COLO668 (cell line): ENCODE measurements at regions not wholly inside any gene's neighbourhood (a gene's known extent, or its start where the extent isn't known, plus 50 kb on each side); places are given as distances from the start of the nearest gene placed in this dataset.
"Not testable (repeated sequence)": the region's sequence is repeated elsewhere in the genome, so short reads cannot be mapped to it uniquely, and the experiment has no call there.

Experiments
- DNase-seq: peaks from one replicate; lab custom pipeline; 2025; ENCODE audit not compliant: unreplicated experiment; lab: John Stamatoyannopoulos, UW

DNA sequence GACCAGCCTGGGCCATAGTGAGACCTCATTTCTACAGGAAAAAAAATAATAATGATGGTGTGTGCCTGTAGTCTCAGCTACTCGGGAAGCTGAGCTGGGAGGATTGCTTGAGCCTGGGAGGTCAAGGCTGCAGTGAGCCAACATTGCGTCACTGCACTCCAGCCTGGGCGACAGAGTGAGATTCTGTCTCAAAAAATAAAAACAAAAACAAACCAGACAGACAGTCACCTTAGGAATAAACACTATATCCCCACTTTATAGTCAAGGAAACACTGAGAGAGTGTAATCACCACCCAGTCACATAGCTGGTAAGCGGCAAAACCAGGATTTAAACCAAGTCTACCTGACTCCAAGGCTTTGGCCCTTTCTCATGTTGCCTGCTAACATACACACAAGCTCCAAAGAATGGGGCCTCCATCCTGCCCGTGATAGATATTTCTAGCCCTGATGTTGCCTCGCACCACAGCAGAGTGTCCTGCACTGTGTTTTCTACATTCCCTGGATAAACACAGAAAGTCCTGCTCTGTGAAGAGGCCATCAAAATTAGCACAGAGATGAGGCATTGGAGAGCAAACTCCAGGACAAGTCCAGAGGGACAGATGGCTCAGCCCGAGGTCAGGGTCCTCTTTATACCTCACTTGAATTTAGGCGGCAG is 66.1 kb upstream of the SMURF2 start:
- no peak for DNase-seq

DNA sequence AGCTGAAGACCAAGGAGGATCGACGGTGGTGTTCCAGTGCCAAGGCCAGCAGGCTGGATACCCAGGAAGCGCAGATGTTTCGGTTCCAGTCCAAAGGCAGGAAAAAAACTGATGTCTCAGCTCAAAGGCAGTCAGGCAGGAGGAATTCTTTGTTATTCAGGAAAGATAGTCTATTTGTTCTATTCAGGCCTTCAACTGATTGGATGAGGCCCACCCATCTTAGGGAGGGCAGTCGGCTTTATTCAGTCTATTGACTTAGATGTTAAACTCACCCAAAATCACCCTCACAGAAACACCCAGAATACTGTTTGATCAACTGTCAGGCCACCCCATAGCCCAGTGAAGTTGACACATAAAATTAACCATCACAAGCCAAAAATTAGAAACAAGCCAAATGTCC is 63.9 kb upstream of the SMURF2 start:
- not testable (repeated sequence) for DNase-seq

DNA sequence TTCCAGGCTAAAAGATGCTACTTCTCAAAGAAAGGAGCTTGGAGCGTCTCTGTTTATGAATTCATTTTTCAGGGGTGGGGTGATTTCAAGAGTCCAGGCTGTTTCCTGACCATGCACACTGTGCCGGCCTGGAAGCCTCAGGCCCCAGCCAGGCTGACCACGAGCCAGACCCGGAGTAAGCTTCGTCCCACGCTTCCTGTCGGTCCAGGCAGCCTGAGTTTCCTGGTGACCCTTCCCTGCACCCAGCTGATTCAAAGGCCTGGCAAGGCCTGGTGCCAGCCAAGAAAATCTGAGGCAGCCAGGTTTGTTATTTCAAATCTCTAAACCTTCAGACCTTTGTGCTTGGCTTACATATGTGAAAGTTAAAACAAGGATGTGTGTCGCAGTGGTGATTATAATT is 62.1 kb upstream of the SMURF2 start:
- DNase-seq, result not testable (repeated sequence)

DNA sequence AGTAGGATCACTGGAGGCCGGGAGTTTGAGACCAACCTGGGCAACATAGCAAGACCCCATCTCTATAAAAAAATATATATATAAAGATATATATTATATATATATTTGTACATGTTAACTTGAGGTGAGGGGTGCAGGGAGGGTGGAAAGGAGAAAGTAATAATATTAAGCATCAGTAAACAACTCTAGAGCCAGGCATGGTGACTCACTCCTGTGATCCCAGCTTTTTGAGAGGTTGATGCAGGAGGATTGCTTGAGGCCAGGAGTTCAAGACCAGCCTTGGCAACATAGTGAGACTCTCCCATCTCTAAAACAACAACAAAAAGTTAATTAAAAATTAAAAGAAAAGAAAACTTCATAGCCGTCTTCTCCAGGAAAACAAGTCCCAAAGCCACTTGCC is 61.7 kb upstream of the SMURF2 start:
- no peak for DNase-seq

DNA sequence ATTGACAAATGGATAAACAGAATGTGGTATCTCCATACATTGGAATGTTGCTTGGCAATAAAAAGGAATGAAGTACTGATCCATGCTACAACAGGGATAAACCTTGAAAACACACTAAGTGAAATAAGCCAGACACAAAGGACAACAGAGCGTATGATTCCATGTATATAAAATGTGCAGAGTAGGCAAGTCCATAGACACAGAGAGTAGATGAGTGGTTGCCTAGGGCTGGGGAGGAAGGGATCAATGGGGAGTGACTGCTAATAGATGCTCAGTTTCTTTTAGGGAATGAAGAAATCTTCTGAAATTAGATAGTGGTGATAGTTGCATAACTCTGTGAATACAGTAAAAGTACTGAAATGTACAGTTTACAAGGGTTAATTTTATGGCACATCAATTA is 59.4 kb upstream of the SMURF2 start:
- not testable (repeated sequence) for DNase-seq

DNA sequence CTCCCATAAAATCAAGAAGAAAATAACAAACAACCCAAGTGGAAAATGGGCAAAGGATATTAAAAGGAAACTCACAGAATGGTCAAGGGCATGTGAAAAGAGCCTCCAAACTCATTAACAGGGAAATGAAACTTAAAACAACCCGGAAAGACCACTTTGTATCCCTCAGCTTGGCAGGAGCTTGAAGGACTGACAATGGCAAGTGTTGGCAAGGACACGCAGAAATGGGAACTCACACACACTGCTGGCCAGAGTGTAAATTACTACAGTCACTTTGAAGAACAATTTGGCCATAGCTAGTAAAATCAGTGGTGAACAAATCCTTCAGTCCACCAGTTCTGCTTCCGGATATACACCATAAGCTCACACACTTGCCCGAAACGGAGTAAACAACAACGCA is 58.1 kb upstream of the SMURF2 start:
- DNase-seq, result not testable (repeated sequence)

DNA sequence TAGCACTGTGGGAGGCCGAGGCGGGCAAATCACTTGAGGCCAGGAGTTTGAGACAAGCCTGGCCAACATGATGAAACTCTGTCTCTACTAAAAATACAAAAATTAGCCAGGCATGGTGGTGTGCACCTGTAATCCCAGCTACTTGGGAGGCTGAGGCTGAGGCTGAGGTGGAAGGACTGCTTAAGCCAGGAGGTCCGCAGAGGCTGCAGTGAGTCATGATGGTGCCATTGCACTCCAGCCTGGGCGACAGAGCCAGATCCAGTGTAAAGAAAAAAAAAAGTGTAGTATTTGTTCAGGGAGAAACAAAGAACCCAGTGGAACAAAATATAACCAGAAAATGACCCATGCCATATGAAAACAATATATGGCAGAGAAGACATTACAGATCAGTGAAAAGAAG is 57.4 kb upstream of the SMURF2 start:
- DNase-seq, result not testable (repeated sequence)

DNA sequence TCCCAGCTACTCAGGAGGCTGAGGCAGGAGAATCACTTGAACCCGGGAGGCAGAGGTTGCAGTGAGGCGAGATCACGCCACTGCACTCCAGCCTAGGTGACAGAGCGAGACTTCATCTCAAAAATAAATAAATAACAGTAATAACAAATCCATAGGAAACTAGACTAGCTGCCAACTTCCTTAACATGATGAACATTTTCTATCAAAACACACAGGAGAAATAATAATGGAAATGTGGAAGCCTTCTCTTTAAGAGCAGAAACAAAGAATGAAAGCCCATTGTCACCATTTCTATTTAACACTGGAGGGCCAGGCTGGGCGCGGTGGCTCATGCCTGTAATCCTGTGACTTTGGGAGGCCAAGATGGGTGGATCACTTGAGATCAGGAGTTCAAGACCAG is 56.7 kb upstream of the SMURF2 start:
- DNase-seq, result not testable (repeated sequence)

DNA sequence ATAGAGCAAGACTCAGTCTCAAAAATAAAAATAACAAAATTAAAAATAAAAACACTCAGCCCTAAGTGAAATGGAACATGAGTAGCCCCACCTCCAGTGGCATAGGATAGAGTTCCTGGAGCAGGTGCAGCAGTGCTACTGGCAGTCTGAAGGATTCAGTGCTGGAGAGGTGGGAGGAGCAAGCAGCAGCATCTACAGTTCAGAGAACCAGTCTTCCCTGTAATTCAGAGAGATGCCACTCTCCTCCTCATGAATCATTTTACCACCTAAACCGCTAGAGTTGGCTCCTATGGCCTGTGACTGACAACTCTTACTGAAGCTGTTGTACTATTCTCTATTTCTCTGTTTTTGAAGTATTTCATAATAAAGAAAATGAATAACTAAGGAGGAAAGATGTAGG is 56.0 kb upstream of the SMURF2 start:
- DNase-seq, result no peak

DNA sequence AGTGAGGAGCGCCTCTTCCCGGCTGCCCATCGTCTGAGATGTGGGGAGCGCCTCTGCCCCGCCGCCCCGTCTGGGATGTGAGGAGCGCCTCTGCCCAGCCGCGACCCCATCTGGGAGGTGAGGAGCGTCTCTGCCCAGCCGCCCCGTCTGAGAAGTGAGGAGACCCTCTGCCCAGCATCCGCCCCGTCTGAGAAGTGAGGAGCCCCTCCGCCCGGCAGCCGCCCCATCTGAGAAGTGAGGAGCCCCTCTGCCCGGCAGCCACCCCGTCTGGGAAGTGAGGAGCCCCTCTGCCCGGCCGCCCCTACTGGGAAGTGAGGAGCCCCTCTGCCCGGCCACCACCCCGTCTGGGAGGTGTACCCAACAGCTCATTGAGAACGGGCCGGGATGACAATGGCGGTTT is 54.4 kb upstream of the SMURF2 start:
- not testable (repeated sequence) for DNase-seq

DNA sequence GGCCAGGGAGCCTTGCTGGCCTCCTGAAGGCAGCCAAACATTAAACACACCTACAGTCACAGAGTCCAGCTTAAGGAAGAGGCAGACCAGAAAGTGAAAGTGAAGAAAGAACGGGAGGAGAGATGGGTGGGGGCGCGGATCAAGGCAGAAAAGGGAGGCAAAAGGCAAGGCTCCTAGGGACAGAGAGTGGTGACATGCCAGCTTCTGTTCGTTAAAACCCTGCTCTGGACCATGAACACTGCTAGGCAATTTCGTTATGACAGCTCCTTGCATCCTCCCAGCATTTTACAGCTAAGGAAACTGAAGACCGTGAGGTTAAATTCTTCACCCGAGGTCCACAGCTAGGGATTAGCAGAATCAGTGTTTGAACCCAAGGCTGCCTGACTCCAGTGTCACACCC is 51.7 kb upstream of the SMURF2 start:
- DNase-seq, result not testable (repeated sequence)

DNA sequence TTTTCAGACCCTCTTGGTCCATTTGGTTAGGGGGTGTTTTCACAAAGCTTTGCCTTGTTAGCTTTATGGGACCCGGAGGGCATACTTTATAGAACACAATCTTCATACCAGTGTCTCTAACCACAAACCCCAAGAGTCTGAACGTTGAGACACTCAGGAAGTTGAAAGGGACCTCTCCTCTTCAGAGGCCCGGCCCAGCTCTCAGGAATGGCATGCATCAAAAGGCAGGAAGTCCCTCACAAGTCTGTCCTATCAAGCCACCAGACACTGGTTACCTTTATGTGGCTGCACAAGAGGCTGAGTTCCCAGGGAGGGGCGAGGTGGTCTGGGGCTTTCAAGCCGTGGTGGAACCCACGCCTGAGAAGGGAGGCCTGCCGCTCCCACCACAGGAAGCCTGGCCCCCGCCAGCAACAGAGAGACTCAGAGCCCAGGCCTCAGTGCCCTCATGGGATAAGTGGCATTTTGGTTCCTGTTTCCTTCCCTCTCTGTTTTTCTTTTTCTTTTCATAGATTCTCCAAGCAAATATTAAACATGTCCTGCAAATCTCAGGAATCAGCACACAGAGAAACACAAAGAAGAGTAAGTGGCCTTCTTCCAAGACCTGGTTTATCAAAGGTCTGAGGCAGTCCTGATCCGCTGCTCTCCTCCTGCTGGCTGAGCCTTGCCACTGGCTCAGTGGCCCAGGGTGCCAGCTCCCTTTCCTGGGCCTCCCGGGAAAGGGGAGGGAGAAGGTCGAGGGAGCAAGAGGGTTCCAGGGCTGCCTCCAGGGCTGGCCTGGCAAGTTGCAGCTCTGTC is 50.6 kb upstream of the SMURF2 start:
- DNase-seq, result not testable (repeated sequence)
